ENCODE measurements at regions not wholly inside any gene's neighbourhood (a gene's known extent, or its start where the extent isn't known, plus 50 kb on each side); places are given as distances from the start of the nearest gene placed in this dataset.

DNA sequence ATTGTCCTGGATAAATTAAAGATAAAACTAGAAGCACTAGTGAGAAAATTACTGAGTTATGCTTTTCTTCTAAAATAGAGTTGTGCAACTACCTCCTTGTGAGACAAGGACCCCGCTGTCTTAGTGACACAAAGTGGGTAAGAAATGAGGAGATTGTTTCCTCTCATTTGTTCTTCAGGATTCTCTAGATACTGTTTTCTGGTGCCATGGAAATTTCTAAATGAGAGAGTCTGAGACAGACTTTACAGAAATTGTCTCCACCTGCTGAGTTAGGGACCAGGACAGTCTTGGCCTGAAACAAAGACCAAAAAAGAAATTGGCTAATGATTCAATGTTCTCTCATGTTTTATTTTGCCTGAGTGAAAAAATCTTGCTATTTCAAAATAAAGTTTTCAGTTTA lies 427.5 kb downstream of the TUSC7 start:
- no peak overlapping the region for H3K4me2 ChIP-seq (ENCODE audit: low read length)
- CTCF ChIA-PET, result no interaction called here
- TF ChIP-seq EZH2 (IDR thresholded peaks at IDR 0.05; ENCODE audit: low read length, unreplicated experiment) (no peak), CTCF (conservative IDR thresholded peaks at IDR 0.05; ENCODE audit: low read depth, low read length) (no peak), EZH2phosphoT487 (IDR thresholded peaks at IDR 0.05; ENCODE audit: borderline replicate concordance, low read length) (no peak)
- no peaks in the 10 kb centered on the region for H3K4me1 ChIP-seq (ENCODE audit: insufficient read depth, low read length)
- no peaks in the 10 kb centered on the region for H3K79me2 ChIP-seq (ENCODE audit: low read length)
- no peaks in the 10 kb centered on the region for H3K36me3 ChIP-seq (ENCODE audit: low read depth, low read length)
- H3K9ac ChIP-seq (ENCODE audit: low read length), result no peak overlapping the region
- H4K20me1 ChIP-seq (ENCODE audit: low read length), result no peaks in the 10 kb centered on the region
- no peak overlapping the region for H3K4me3 ChIP-seq (ENCODE audit: low read length)
- H2AFZ ChIP-seq (ENCODE audit: low read length), result no peak overlapping the region
- no peak overlapping the region for H3K27ac ChIP-seq (ENCODE audit: low read length)
- intact Hi-C loops (cut with micrococcal nuclease), result no loop called here
- DNase-seq (no peak), ATAC-seq (no peak)
- H3F3A ChIP-seq (ENCODE audit: low read length, unreplicated experiment), result no peaks in the 10 kb centered on the region
- POLR2A ChIA-PET (ENCODE audit: unreplicated experiment), result no interaction called here
- no TSS peak for BruUV-seq (replicated peaks)
- H3K9me3 ChIP-seq (ENCODE audit: low read length), result peaks cover 27% of the 10 kb centered on the region
- no peaks in the 10 kb centered on the region for H3K9me2 ChIP-seq (replicated peaks; ENCODE audit: low read length)
- H3K27me3 ChIP-seq (ENCODE audit: low read length), result no peaks in the 10 kb centered on the region

GRCh38 chr3:117139681-117140080 lies 430.1 kb downstream of the TUSC7 start:
- no peaks in the 10 kb centered on the region for H3K9me2 ChIP-seq (replicated peaks; ENCODE audit: low read length)
- ChIA-PET POLR2A (ENCODE audit: unreplicated experiment) (no interaction called here), CTCF (interaction anchor here (0.7 kb wide), 1 partner anchor 369 kb away, joined by 4 read pairs; no protein-coding TSS in a partner anchor)
- H3K9ac ChIP-seq (ENCODE audit: low read length), result no peak overlapping the region
- no peak overlapping the region for H3K4me2 ChIP-seq (ENCODE audit: low read length)
- no peaks in the 10 kb centered on the region for H3K27me3 ChIP-seq (ENCODE audit: low read length)
- ATAC-seq (no peak), DNase-seq (no peak)
- BruUV-seq (replicated peaks), result no TSS peak
- H3K4me1 ChIP-seq (ENCODE audit: insufficient read depth, low read length), result no peaks in the 10 kb centered on the region
- H3K27ac ChIP-seq (ENCODE audit: low read length), result no peak overlapping the region
- no peak for TF ChIP-seq EZH2phosphoT487 (IDR thresholded peaks at IDR 0.05; ENCODE audit: borderline replicate concordance, low read length)
- no peak for TF ChIP-seq EZH2 (IDR thresholded peaks at IDR 0.05; ENCODE audit: low read length, unreplicated experiment)
- no peak for TF ChIP-seq CTCF (conservative IDR thresholded peaks at IDR 0.05; ENCODE audit: low read depth, low read length)
- H3K4me3 ChIP-seq (ENCODE audit: low read length), result no peak overlapping the region
- no peak overlapping the region for H2AFZ ChIP-seq (ENCODE audit: low read length)
- intact Hi-C loops (cut with micrococcal nuclease), result no loop called here
- H3K36me3 ChIP-seq (ENCODE audit: low read depth, low read length), result no peaks in the 10 kb centered on the region
- H3K79me2 ChIP-seq (ENCODE audit: low read length), result no peaks in the 10 kb centered on the region
- H3K9me3 ChIP-seq (ENCODE audit: low read length), result peaks cover 33% of the 10 kb centered on the region
- H3F3A ChIP-seq (ENCODE audit: low read length, unreplicated experiment), result no peaks in the 10 kb centered on the region
- no peaks in the 10 kb centered on the region for H4K20me1 ChIP-seq (ENCODE audit: low read length)

DNA sequence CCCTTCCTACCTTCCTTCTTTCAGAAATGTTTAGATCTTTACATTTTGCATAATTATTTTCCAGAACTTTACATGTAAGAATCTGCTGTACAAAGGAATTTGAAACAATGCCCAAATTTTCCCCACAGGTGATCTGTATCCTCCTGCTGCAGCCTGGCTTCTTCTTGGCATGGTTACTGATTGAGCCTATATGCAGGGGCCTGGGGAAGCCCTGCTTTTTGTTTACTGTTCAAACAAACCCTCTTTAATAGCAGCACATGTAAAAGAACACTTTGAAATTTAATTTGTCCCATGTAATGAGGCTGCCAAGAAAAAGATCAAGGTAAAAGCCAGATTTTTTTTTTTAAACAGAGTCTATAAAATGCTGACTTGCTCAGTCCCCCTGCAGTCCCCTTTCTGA lies 432.2 kb downstream of the TUSC7 start:
- ChIA-PET POLR2A (ENCODE audit: unreplicated experiment) (no interaction called here), CTCF (no interaction called here)
- no peaks in the 10 kb centered on the region for H3K9me2 ChIP-seq (replicated peaks; ENCODE audit: low read length)
- H2AFZ ChIP-seq (ENCODE audit: low read length), result no peak overlapping the region
- no peaks in the 10 kb centered on the region for H3K4me1 ChIP-seq (ENCODE audit: insufficient read depth, low read length)
- peaks cover 26% of the 10 kb centered on the region for H3K9me3 ChIP-seq (ENCODE audit: low read length)
- H3K4me2 ChIP-seq (ENCODE audit: low read length), result no peak overlapping the region
- ATAC-seq, result no peak
- no peaks in the 10 kb centered on the region for H3K27me3 ChIP-seq (ENCODE audit: low read length)
- H3F3A ChIP-seq (ENCODE audit: low read length, unreplicated experiment), result no peaks in the 10 kb centered on the region
- no peak for DNase-seq
- H3K79me2 ChIP-seq (ENCODE audit: low read length), result no peaks in the 10 kb centered on the region
- intact Hi-C loops (cut with micrococcal nuclease), result no loop called here
- no TSS peak for BruUV-seq (replicated peaks)
- TF ChIP-seq EZH2 (IDR thresholded peaks at IDR 0.05; ENCODE audit: low read length, unreplicated experiment) (no peak), CTCF (conservative IDR thresholded peaks at IDR 0.05; ENCODE audit: low read depth, low read length) (no peak), EZH2phosphoT487 (IDR thresholded peaks at IDR 0.05; ENCODE audit: borderline replicate concordance, low read length) (no peak)
- H3K27ac ChIP-seq (ENCODE audit: low read length), result no peak overlapping the region
- H4K20me1 ChIP-seq (ENCODE audit: low read length), result no peaks in the 10 kb centered on the region
- H3K9ac ChIP-seq (ENCODE audit: low read length), result no peak overlapping the region
- no peaks in the 10 kb centered on the region for H3K36me3 ChIP-seq (ENCODE audit: low read depth, low read length)
- H3K4me3 ChIP-seq (ENCODE audit: low read length), result no peak overlapping the region

Measured in PC-3 (cell line).